Fibroblast of lung (primary cell): ENCODE measurements at regions not wholly inside any gene's neighbourhood (a gene's known extent, or its start where the extent isn't known, plus 50 kb on each side); places are given as distances from the start of the nearest gene placed in this dataset.

Experiments
- DNase-seq, 2 donors: peaks; one replicate each; pipeline versions ENCODE4 v3.0.0 to v3.0.0-alpha.2; 2010; ENCODE audit warnings: low read depth in 2 of 2
- H2AFZ ChIP-seq: 2 replicates; pipeline ENCODE4 v1.5.1; 2012; ENCODE audit warnings: low read length, control low read depth, inconsistent platforms
- H3K27ac ChIP-seq: 2 replicates; pipeline ENCODE4 v1.5.1; 2011; ENCODE audit warnings: low read length, control low read depth; ENCODE audit not compliant: insufficient read depth
- H3K27me3 ChIP-seq: 2 replicates; pipeline ENCODE4 v1.5.1; 2011; ENCODE audit warnings: mild to moderate bottlenecking, low read length; ENCODE audit not compliant: control insufficient read depth, insufficient read depth
- H3K36me3 ChIP-seq: 2 replicates; pipeline ENCODE4 v1.5.1; 2011; ENCODE audit warnings: low read length; ENCODE audit not compliant: control insufficient read depth, insufficient read depth
- H3K4me1 ChIP-seq: 2 replicates; pipeline ENCODE4 v1.5.1; 2011; ENCODE audit warnings: low read length; ENCODE audit not compliant: control insufficient read depth, insufficient read depth; ENCODE audit errors: extremely low read depth
- H3K4me2 ChIP-seq: 2 replicates; pipeline ENCODE4 v1.5.1; 2011; ENCODE audit warnings: low read length, control low read depth; ENCODE audit not compliant: insufficient read depth; ENCODE audit errors: extremely low read depth
- H3K4me3 ChIP-seq, 4 experiments: fragments of 200-600 bp in 1 of 4; sonication (generic) in 1 of 4; replicated peaks in 1 of 4; 2 replicates each; pipeline ENCODE4 v1.5.1; 2011 to 2016; ENCODE audit warnings: low read length in 4 of 4, low read depth in 3 of 4, mild to moderate bottlenecking in 3 of 4, control low read depth in 2 of 4, inconsistent platforms in 1 of 4, mixed read lengths in 1 of 4; ENCODE audit not compliant: insufficient read depth in 1 of 4; ENCODE audit errors: control extremely low read depth in 1 of 4
- H3K79me2 ChIP-seq: 2 replicates; pipeline ENCODE4 v1.5.1; 2012; ENCODE audit warnings: mild to moderate bottlenecking, low read length, inconsistent platforms; ENCODE audit not compliant: control insufficient read depth, insufficient read depth
- H3K9ac ChIP-seq: 2 replicates; pipeline ENCODE4 v1.5.1; 2011; ENCODE audit warnings: mild to moderate bottlenecking, low read length, control low read depth; ENCODE audit not compliant: insufficient read depth
- H3K9me3 ChIP-seq: 2 replicates; pipeline ENCODE4 v1.5.1; 2012; ENCODE audit warnings: low read depth, low read length; ENCODE audit not compliant: control insufficient read depth, insufficient read depth
- H4K20me1 ChIP-seq: 2 replicates; pipeline ENCODE4 v1.5.1; 2011; ENCODE audit warnings: low read length; ENCODE audit not compliant: control insufficient read depth, insufficient read depth; ENCODE audit errors: extremely low read depth
- CTCF ChIP-seq, 2 donors: IDR thresholded peaks in 1 of 2; conservative IDR thresholded peaks in 1 of 2; 1 replicate in 1 of 2; 2 replicates in 1 of 2; pipeline ENCODE4 v1.5.1; 2011 to 2012; ENCODE audit warnings: low read length in 2 of 2, control low read depth in 1 of 2, inconsistent platforms in 1 of 2, low read depth in 1 of 2, mild to moderate bottlenecking in 1 of 2
- EZH2 ChIP-seq: IDR thresholded peaks from 2 replicates; pipeline ENCODE4 v1.5.1; 2012; ENCODE audit warnings: low read length, control low read depth, mild to moderate bottlenecking; ENCODE audit errors: missing control alignments

- Histone ChIP-seq H3K79me2 (no peaks in the 10 kb centered on the region), H3K4me2 (no peak overlapping the region), H3K9me3 (no peaks in the 10 kb centered on the region), H3K9ac (no peak overlapping the region), H2AFZ (no peak overlapping the region), H4K20me1 (no peaks in the 10 kb centered on the region), H3K27ac (no peak overlapping the region), H3K4me3 (no peak overlapping the region), H3K36me3 (no peaks in the 10 kb centered on the region), H3K4me1 (no peaks in the 10 kb centered on the region), H3K27me3 (no peaks in the 10 kb centered on the region)
- DNase-seq: no peak
- TF ChIP-seq EZH2 (no peak), CTCF (conservative IDR thresholded peaks at IDR 0.05 in 1 of 2, IDR thresholded peaks at IDR 0.05 in 1 of 2; ENCODE audit: low read depth in 1 of 2, low read length in 2 of 2) (no peak)
These were observed 235.9 kb upstream of the CNTN3 start for GRCh38 chr3:74850381-74850780.

- Histone ChIP-seq H3K9ac (no peak overlapping the region), H3K4me2 (no peak overlapping the region), H3K4me1 (no peaks in the 10 kb centered on the region), H3K27ac (no peak overlapping the region), H3K27me3 (no peaks in the 10 kb centered on the region), H2AFZ (no peak overlapping the region), H3K4me3 (no peak overlapping the region), H3K9me3 (no peaks in the 10 kb centered on the region), H3K79me2 (no peaks in the 10 kb centered on the region), H3K36me3 (no peaks in the 10 kb centered on the region), H4K20me1 (no peaks in the 10 kb centered on the region)
- TF ChIP-seq CTCF (conservative IDR thresholded peaks at IDR 0.05 in 1 of 2, IDR thresholded peaks at IDR 0.05 in 1 of 2; ENCODE audit: low read depth in 1 of 2, low read length in 2 of 2): no peak
- no peak for TF ChIP-seq EZH2
- no peak for DNase-seq
These were observed 232.6 kb upstream of the CNTN3 start for GRCh38 chr3:74847093-74847492.

- H3K27ac ChIP-seq: no peak overlapping the region
- H3K9ac ChIP-seq: no peak overlapping the region
- H3K27me3 ChIP-seq: no peaks in the 10 kb centered on the region
- DNase-seq: no peak
- H4K20me1 ChIP-seq: no peaks in the 10 kb centered on the region
- H3K79me2 ChIP-seq: no peaks in the 10 kb centered on the region
- H2AFZ ChIP-seq: no peak overlapping the region
- no peak overlapping the region for H3K4me3 ChIP-seq
- no peaks in the 10 kb centered on the region for H3K9me3 ChIP-seq
- no peaks in the 10 kb centered on the region for H3K4me1 ChIP-seq
- TF ChIP-seq EZH2: no peak
- TF ChIP-seq CTCF (conservative IDR thresholded peaks at IDR 0.05 in 1 of 2, IDR thresholded peaks at IDR 0.05 in 1 of 2; ENCODE audit: low read depth in 1 of 2, low read length in 2 of 2): no peak
- H3K4me2 ChIP-seq: no peak overlapping the region
- H3K36me3 ChIP-seq: no peaks in the 10 kb centered on the region
These were observed 230.6 kb upstream of the CNTN3 start for GRCh38 chr3:74845081-74845480.
